ENCODE measurements at regions not wholly inside any gene's neighbourhood (a gene's known extent, or its start where the extent isn't known, plus 50 kb on each side); places are given as distances from the start of the nearest gene placed in this dataset.

GRCh38 chr3:194843556-194843955 lies 157.9 kb downstream of the FAM43A start (continued):
- TF ChIP-seq REST (tag by site-specific recombination; IDR thresholded peaks at IDR 0.05) = no peak
- no peak for TF ChIP-seq SCRT1 (tag by site-specific recombination; IDR thresholded peaks at IDR 0.05; ENCODE audit: borderline replicate concordance)
- TF ChIP-seq ZBTB49 (tag by site-specific recombination; IDR thresholded peaks at IDR 0.05; ENCODE audit: low read depth) = no peak

GRCh38 chr3:194844046-194844445 lies 158.4 kb downstream of the FAM43A start:
- Histone ChIP-seq H3K4me1 (ENCODE audit: control insufficient read depth, insufficient read depth, low read length) (no peaks in the 10 kb centered on the region), H3K9me3 (ENCODE audit: control insufficient read depth, insufficient read depth, low read depth, low read length) (no peaks in the 10 kb centered on the region), H3K27ac (ENCODE audit: extremely low read depth, low read depth, low read length) (no peak overlapping the region), H3K36me3 (ENCODE audit: control insufficient read depth in 2 of 2, insufficient read depth in 1 of 2, low read length in 2 of 2) (no peaks in the 10 kb centered on the region), H3K4me3 (ENCODE audit: low read depth, low read length) (no peak overlapping the region)
- CTCF ChIA-PET = no interaction called here
- TF ChIP-seq ZNF146 (tag by site-specific recombination; IDR thresholded peaks at IDR 0.05) (no peak), ZBTB44 (tag by site-specific recombination; IDR thresholded peaks at IDR 0.05) (no peak), ZFP41 (tag by site-specific recombination; IDR thresholded peaks at IDR 0.05; ENCODE audit: borderline replicate concordance) (no peak), ZNF544 (tag by site-specific recombination; IDR thresholded peaks at IDR 0.05) (no peak), ZNF354C (tag by site-specific recombination; IDR thresholded peaks at IDR 0.05; ENCODE audit: borderline replicate concordance, low read depth) (no peak), ZNF184 (tag by site-specific recombination; IDR thresholded peaks at IDR 0.05) (no peak), ZSCAN23 (tag by site-specific recombination; IDR thresholded peaks at IDR 0.05) (no peak), ZNF548 (tag by site-specific recombination; IDR thresholded peaks at IDR 0.05) (no peak), ZNF311 (tag by site-specific recombination; IDR thresholded peaks at IDR 0.05; ENCODE audit: borderline replicate concordance) (no peak), WT1 (tag by site-specific recombination; IDR thresholded peaks at IDR 0.05) (no peak), ZNF302 (tag by site-specific recombination; IDR thresholded peaks at IDR 0.05; ENCODE audit: low read depth) (no peak), GLI4 (tag by site-specific recombination; IDR thresholded peaks at IDR 0.05) (no peak), ZNF121 (tag by site-specific recombination; IDR thresholded peaks at IDR 0.05) (no peak), ZNF16 (tag by site-specific recombination; IDR thresholded peaks at IDR 0.05; ENCODE audit: low read depth) (no peak), YY2 (tag by site-specific recombination; IDR thresholded peaks at IDR 0.05) (no peak), ZNF677 (tag by site-specific recombination; IDR thresholded peaks at IDR 0.05) (no peak)
- POLR2A ChIA-PET = no interaction called here
